Endothelial cell of umbilical vein (primary cell): ENCODE measurements at regions not wholly inside any gene's neighbourhood (a gene's known extent, or its start where the extent isn't known, plus 50 kb on each side); places are given as distances from the start of the nearest gene placed in this dataset.

Experiments
- BruUV-seq: library from RNA; stranded (reverse); fragments of 400-500 nt; replicated peaks from 2 replicates; lab custom pipeline; 2021; lab: Mats Ljungman, UMichigan
- CTCF ChIA-PET: fragments of 300-600, 350-600 bp; sonication (Branson Sonifier 250); formaldehyde crosslinking; loops from one replicate; lab custom pipeline; 2021; ENCODE audit warnings: antibody characterized with exemption, inconsistent platforms; lab: Charles Lee
- POLR2A ChIA-PET: fragments of 300-600, 350-600 bp; sonication (Branson Sonifier 250); formaldehyde crosslinking; loops from one replicate; lab custom pipeline; 2021; ENCODE audit warnings: antibody characterized with exemption, inconsistent platforms; lab: Charles Lee
- DNase-seq: peaks from one replicate; pipeline ENCODE4 v3.0.0-alpha.2; 2011; ENCODE audit warnings: low read depth, low spot score
- FAIRE-seq: peaks from 2 replicates; lab custom pipeline; 2011; peaks lifted over from hg19 to GRCh38; lab: Jason Lieb, UNC
- H2AFZ ChIP-seq: 2 replicates; pipeline ENCODE4 v1.6.0; 2012; ENCODE audit warnings: low read depth, low read length, control low read depth, inconsistent platforms
- H3K27ac ChIP-seq: 2 replicates; pipeline ENCODE4 v1.5.1; 2011; ENCODE audit warnings: low read depth, mild to moderate bottlenecking, control low read depth, low read length, moderate library complexity; ENCODE audit not compliant: insufficient read depth
- H3K27me3 ChIP-seq, 2 experiments: 2 replicates each; pipeline versions ENCODE4 v1.6.0 to v1.6.1; 2011; ENCODE audit warnings: low read length in 2 of 2, mixed read lengths in 1 of 2; ENCODE audit not compliant: control insufficient read depth in 2 of 2, insufficient read depth in 2 of 2
- H3K36me3 ChIP-seq, 2 experiments: 2 replicates in 1 of 2; 3 replicates in 1 of 2; pipeline ENCODE4 v1.5.1; 2011; ENCODE audit warnings: low read length in 2 of 2, mild to moderate bottlenecking in 1 of 2, moderate library complexity in 1 of 2; ENCODE audit not compliant: control insufficient read depth in 2 of 2, insufficient read depth in 2 of 2; ENCODE audit errors: extremely low read depth in 1 of 2
- H3K4me1 ChIP-seq: 3 replicates; pipeline ENCODE4 v1.5.1; 2011; ENCODE audit warnings: mild to moderate bottlenecking, low read length; ENCODE audit not compliant: control insufficient read depth, insufficient read depth; ENCODE audit errors: extremely low read depth
- H3K4me2 ChIP-seq: 2 replicates; pipeline ENCODE4 v1.6.1; 2011; ENCODE audit warnings: low read length, control low read depth, mixed read lengths; ENCODE audit not compliant: insufficient read depth
- H3K4me3 ChIP-seq, 3 experiments: fragments of 200-600 bp in 1 of 3; sonication (generic), shearing (Covaris generic) in 1 of 3; replicated peaks in 1 of 3; 2 replicates each; pipeline ENCODE4 v1.5.1; 2011 to 2016; ENCODE audit warnings: control low read depth in 3 of 3, low read length in 3 of 3, mild to moderate bottlenecking in 2 of 3, inconsistent platforms in 1 of 3, low read depth in 1 of 3, moderate library complexity in 1 of 3; ENCODE audit not compliant: insufficient read depth in 1 of 3
- H3K79me2 ChIP-seq: 2 replicates; pipeline ENCODE4 v1.6.0; 2012; ENCODE audit warnings: low read length, inconsistent platforms; ENCODE audit not compliant: control insufficient read depth, insufficient read depth
- H3K9ac ChIP-seq: replicated peaks from 2 replicates; pipeline ENCODE3; 2011; ENCODE audit warnings: low read length, control low read depth; ENCODE audit not compliant: insufficient read depth; ENCODE audit errors: extremely low read depth
- H3K9me1 ChIP-seq: replicated peaks from 3 replicates; pipeline ENCODE4 v1.6.0; 2011; ENCODE audit warnings: mild to moderate bottlenecking, low read length; ENCODE audit not compliant: control insufficient read depth, insufficient read depth; ENCODE audit errors: extremely low read depth
- H3K9me3 ChIP-seq: replicated peaks from 2 replicates; pipeline ENCODE4 v1.5.1; 2012; ENCODE audit warnings: low read length, inconsistent platforms; ENCODE audit not compliant: control insufficient read depth, insufficient read depth
- H4K20me1 ChIP-seq: replicated peaks from 2 replicates; pipeline ENCODE3; 2011; ENCODE audit warnings: mild to moderate bottlenecking, low read length; ENCODE audit not compliant: control insufficient read depth, insufficient read depth; ENCODE audit errors: extremely low read depth
- CTCF ChIP-seq, 2 donors: IDR thresholded peaks; 1 replicate in 1 of 2; 2 replicates in 1 of 2; pipeline ENCODE4 v1.5.1; 2011; ENCODE audit warnings: low read length in 2 of 2, mild to moderate bottlenecking in 2 of 2, moderate library complexity in 2 of 2, control low read depth in 1 of 2, inconsistent platforms in 1 of 2, low read depth in 1 of 2; ENCODE audit not compliant: insufficient read depth in 1 of 2; ENCODE audit errors: extremely low read depth in 1 of 2
- EZH2 ChIP-seq: IDR thresholded peaks from 2 replicates; pipeline ENCODE4 v1.6.1; 2012; ENCODE audit warnings: borderline replicate concordance, low read depth, mild to moderate bottlenecking, moderate library complexity, low read length, inconsistent platforms; ENCODE audit not compliant: severe bottlenecking
- FOS ChIP-seq: IDR thresholded peaks from 2 replicates; pipeline ENCODE4 v1.6.1; 2011; ENCODE audit warnings: mild to moderate bottlenecking, low read length, moderate library complexity, borderline replicate concordance; ENCODE audit not compliant: insufficient read depth
- GATA2 ChIP-seq: IDR thresholded peaks from 2 replicates; pipeline ENCODE4 v1.7.0; 2011; ENCODE audit warnings: low read depth, mild to moderate bottlenecking, moderate library complexity, mixed read lengths, low read length; ENCODE audit not compliant: insufficient read length, insufficient read depth
- JUN ChIP-seq: IDR thresholded peaks from 2 replicates; pipeline ENCODE4 v1.6.1; 2011; ENCODE audit warnings: borderline replicate concordance, low read depth; ENCODE audit not compliant: insufficient read length, insufficient read depth
- MAX ChIP-seq: IDR thresholded peaks from 2 replicates; pipeline ENCODE4 v1.6.1; 2011; ENCODE audit not compliant: insufficient read depth, insufficient read length
- MYC ChIP-seq: IDR thresholded peaks from one replicate; pipeline ENCODE4 v1.6.1; 2011; ENCODE audit warnings: mild to moderate bottlenecking, low read depth, low read length
- POLR2A ChIP-seq: IDR thresholded peaks from 2 replicates; pipeline ENCODE4 v1.6.1; 2012; ENCODE audit warnings: low read depth, mild to moderate bottlenecking, control low read depth, low read length
- POLR2AphosphoS5 ChIP-seq: IDR thresholded peaks from 2 replicates; pipeline ENCODE4 v1.6.1; 2012; ENCODE audit warnings: low read depth, mild to moderate bottlenecking, control low read depth, low read length, moderate library complexity; ENCODE audit not compliant: insufficient read depth
- dilution Hi-C: fragments of 300-500 bp; cut with MboI; formaldehyde crosslinking; loops from one replicate; pipeline ENCODE4 v1.15.0; 2019; ENCODE audit warnings: low sequenced_read_pairs; ENCODE audit not compliant: extremely low pct_ligation_motif_present
- intact Hi-C: fragments of 100-400 bp; cut with micrococcal nuclease; formaldehyde crosslinking; loops from one replicate; pipeline ENCODE4 v1.10.0; 2022

- TF ChIP-seq FOS (no peak), EZH2 (no peak), POLR2AphosphoS5 (no peak), CTCF (IDR thresholded peaks at IDR 0.05; ENCODE audit: extremely low read depth in 1 of 2, insufficient read depth in 1 of 2, low read depth in 1 of 2, low read length in 2 of 2) (no peak), MYC (no peak), JUN (no peak), POLR2A (no peak), GATA2 (no peak), MAX (no peak)
These were observed 403.1 kb upstream of the EPHA3 start for GRCh38 chr3:88704338-88704737.

More at GRCh38 chr3:88704338-88704737, 403.1 kb upstream of the EPHA3 start:
- Histone ChIP-seq H3K36me3 (no peaks in the 10 kb centered on the region), H3K4me3 (no peak overlapping the region), H3K4me1 (no peaks in the 10 kb centered on the region), H3K79me2 (no peaks in the 10 kb centered on the region), H3K4me2 (no peak overlapping the region), H3K9me3 (peaks cover under 1% of the 10 kb centered on the region), H3K9me1 (no peaks in the 10 kb centered on the region), H2AFZ (no peak overlapping the region), H3K27me3 (no peaks in the 10 kb centered on the region), H3K27ac (no peak overlapping the region), H4K20me1 (no peaks in the 10 kb centered on the region), H3K9ac (no peak overlapping the region)
- BruUV-seq = no TSS peak
- dilution Hi-C loops = no loop called here
- intact Hi-C loops = no loop called here
- CTCF ChIA-PET = no interaction called here
- POLR2A ChIA-PET = no interaction called here
- DNase-seq (no peak), FAIRE-seq (no peak)
